Mucosa of gallbladder (tissue), 1 donor: ENCODE measurements at regions not wholly inside any gene's neighbourhood (a gene's known extent, or its start where the extent isn't known, plus 50 kb on each side); places are given as distances from the start of the nearest gene placed in this dataset.

Source experiments
- DNase-seq: peaks from one replicate; pipeline ENCODE4 v3.0.0-alpha.2; 2020; ENCODE audit warnings: low spot score
- donor health status: DM: no; HTN: no; CAD: no.

DNA sequence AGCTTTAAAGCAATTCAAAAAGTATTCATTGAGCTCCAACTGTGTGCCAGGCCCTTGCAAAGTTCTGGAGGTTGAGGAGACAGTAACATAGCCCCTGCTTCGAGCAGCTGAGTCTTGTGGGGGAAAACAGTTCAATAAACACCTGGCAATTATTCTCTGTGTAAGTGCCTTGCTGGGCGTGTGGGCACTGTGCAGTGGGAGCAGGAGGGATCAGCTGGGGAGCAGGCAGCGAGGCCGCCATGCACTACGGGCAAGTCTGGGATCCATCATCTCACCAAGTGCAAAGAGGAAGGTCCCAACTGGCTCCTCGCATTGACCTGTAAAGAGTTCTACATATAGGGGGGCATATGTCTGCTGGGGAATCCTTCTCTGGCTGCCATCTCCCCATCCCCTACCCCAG lies 342.2 kb upstream of the HS6ST1 start:
- peak; percentile 4 for DNase-seq

DNA sequence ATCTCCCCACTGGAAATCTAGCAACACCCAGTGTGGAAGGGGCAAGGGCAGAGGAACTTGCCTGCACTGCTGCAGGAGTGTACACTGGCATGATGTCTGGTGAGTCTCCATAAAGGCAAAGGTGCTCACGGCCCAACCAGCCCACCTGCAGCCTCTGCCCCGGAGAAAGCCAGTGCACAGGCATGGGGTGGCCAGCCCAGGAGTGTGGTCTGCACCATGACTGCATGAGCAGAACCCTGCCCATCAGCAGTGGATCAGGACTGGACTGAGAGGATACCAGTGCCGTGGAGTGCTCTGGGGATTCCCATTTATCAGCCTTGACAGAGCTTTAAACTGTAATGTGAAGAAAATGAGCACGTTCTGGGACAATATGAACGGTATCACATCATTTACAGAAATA lies 342.6 kb upstream of the HS6ST1 start:
- DNase-seq, result no peak

DNA sequence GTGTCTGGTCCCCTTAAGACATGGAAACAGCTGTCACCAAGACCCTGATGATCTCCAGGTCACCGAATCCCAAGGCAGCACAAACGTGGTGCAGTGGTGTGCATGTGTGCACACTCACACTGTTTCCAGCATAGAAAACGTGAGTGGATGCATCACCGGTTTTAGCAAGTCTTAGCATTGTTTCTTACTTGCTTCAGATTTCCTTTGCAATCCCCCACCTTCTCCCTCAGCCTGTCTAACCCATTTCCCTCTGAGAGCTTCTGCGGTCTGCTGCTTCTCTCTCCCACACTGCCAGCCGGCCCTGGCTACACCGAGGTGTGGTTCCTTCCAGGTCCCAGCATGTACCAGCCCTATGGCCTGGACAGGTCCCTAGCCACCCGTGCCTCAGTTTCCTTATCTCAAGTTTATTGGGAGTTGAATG lies 343.4 kb upstream of the HS6ST1 start:
- peak; percentile 6 for DNase-seq

DNA sequence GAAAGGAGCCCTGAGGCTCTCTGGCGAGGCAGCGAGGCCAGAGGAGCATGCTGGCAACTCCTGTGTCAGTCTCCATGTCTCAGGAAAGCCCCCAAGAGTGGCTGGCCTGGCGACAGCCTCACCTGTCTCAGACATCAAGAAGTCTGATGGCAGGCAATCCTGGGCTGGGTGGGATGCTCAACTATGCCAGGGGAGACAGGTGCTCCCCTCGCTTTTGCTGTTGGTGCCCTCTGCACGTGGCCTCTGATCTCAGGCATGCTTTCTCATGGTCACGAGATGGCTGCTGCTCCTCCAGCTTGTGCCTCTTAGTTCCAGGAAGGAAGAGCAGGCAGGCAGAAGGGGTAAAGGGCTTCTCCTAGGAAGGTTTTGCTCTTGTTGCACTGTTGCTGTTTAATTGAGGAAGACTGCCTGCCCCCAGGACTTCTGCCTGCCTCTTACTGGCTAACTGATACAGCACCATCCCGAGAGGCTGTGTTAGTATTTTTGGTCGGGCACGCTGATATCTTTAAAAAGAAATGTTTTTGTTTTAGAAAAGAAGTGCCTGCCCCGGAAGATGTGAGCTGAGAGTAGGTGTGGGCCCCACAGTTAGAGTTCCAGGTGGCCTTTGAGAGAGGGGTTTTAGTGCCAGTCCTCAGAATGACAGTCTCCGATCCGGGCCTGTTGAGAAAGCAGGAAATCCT lies 344.8 kb upstream of the HS6ST1 start:
- peak; percentile 5 for DNase-seq

DNA sequence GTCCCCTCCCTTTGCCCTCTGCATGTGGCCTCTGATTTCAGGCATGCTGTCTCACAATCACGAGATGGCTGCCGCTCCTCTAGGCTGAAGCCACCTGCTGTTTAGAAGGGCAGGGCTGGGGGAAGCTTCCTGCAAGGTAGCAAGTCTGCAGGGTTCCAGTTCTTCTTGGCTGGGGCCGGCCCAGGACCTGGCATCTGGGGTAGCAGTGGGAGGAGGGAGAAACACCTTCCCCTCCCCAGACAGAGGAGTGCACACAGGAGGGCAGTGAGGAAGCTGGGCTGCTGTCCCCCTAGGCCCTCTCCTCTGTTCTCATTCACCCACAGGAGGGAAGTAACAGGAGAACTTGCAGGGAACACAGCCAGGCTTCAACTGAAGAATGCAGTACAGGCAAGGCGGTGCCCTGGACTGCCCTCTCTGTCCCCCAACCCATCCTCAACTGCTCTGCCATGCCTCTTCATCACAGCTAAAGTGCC lies 345.9 kb upstream of the HS6ST1 start:
- no peak for DNase-seq

DNA sequence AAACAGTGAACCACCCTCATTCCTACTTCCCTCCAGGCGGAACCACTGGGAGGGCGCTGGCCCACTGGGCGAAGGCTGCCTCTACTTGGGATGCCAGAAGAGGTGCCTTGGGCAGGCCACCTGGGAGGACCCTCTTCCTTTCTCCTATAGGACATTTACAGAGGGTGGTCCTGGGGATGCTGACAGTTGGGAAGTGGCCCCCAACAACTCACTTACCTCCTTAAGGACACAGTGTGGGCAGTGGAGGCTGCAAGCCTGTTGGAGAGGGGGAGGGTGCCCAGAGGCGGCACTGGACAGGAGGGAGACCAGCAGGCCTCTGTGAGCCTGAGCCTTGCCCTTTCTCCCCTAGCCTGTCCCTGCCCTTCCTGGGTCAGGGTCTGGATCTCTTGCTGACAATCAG lies 346.4 kb upstream of the HS6ST1 start:
- peak; percentile 7 for DNase-seq

DNA sequence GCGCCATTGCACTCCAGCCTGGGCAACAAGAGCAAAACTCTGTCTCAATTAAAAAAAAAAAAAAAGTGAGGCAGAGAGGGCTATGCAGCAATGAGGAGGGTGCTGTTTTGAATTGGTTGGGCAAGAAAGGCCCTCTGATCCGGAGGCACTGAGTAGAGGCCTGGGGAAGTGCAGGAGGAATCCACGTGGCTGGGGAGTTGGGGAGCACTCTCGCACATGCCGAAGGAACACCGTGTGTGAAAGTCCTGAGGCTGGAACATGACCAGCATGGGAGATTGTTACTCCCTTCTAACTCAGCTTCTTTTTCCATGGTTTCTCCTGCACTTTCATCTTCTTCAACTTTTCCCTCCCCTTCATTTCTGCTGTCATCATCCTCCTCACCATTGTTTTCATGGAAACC lies 347.9 kb upstream of the HS6ST1 start:
- no peak for DNase-seq

DNA sequence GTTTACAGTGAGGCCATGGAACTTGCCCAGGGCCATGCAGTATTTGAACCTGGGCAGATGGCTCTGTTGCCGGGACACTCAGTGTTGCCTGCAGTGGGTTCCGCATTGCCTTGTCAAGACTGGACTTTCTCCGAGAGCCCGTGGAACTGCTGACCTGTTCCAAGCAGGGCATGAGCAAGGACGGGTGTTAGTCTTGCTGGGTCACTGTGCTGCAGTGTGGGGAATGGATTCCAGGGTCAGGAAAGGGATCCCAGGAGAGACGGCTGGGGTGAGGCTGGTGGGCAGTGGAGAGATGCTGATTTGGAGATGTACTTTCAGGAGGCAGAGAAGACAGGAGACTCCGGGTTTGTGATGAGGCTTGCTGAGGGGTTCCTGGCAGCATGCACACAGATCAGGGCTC lies 348.7 kb upstream of the HS6ST1 start:
- peak; percentile 6 for DNase-seq

DNA sequence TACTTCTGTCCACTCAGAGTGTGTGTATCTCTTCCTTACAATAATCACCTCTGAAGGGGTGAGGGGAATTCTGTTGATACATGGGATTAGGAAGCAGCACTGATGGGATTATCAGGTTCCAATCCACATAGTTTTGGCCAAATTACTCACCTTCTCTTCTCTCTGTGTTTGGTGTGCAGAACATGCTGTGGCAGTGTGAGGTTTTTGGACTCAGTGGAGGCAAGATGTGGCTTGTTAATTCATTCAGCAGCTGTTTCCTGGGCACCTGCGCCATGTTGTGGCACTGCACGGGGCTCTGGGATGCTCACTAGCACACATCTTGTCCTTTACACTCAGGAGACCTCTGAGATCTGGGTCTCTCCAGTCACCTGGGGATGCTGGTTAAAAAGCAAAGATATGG lies 350.3 kb upstream of the HS6ST1 start:
- DNase-seq, result no peak

DNA sequence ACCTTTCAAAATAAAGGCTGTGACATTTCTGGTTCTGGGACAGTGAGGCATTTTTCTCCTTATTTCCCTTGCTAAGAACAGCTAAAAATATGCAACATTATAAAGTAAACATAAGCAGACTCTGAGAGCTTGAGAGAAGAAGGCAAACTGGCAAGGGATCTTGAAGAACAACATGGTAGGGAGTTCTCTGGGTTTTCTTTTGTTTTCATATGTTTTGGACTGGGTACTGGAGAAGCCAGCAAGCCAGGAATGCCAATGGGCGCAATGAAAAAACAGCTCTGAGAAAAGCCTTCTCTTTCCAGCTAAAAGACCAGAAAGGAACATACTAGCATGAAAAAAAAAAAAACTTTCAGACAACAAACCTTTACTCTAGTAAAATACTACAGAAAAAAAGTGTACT lies 351.4 kb upstream of the HS6ST1 start:
- DNase-seq, result no peak

DNA sequence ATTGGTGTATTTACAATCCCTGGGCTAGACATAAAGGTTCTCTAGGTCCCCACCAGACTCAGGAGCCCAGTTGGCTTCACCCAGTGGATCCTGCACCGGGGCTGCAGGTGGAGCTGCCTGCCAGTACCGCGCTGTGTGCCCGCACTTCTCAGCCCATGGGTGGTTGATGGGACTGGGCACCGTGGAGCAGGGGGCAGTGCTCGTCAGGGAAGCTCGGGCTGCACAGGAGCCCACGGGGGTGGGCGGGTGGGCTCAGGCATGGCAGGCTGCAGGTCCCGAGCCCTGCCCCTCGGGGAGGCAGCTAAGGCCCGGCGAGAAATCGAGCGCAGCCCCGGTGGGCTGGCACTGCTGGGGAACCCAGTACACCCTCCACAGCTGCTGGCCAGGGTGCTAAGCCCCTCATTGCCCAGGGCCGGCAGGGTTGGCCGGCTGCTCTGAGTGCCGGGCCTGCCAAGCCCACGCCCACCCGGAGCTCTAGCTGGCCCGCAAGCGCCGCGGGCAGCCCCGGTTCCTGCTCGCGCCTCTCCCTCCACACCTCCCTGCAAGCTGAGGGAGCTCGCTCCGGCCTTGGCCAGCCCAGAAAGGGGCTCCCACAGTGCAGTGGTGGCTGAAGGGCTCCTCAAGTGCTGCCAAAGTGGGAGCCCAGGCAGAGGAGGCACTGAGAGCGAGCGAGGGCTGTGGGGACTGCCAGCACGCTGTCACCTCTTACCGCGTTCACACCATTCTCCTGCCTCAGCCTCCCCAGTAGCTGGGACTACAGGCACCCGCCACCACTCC lies 353.5 kb upstream of the HS6ST1 start:
- peak; percentile 8 for DNase-seq

DNA sequence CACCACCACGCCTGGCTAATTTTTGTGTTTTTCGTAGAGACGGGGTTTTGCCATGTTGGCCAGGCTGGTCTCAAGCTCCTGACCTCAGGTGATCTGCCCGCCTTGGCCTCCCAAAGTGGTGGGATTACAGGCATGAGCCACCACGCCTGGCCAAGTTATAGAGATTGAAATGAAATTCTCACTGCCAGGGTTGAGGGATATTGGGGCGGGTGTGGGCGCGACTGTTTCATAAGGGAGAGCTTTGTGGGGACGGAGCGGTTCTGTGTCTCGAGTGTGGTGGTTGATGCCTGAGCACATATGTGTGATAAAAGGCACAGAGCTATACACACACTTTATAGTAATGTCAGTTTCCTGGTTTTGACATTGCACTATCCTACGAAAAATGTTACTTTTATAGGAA lies 361.0 kb upstream of the HS6ST1 start:
- DNase-seq, result peak; percentile 5

DNA sequence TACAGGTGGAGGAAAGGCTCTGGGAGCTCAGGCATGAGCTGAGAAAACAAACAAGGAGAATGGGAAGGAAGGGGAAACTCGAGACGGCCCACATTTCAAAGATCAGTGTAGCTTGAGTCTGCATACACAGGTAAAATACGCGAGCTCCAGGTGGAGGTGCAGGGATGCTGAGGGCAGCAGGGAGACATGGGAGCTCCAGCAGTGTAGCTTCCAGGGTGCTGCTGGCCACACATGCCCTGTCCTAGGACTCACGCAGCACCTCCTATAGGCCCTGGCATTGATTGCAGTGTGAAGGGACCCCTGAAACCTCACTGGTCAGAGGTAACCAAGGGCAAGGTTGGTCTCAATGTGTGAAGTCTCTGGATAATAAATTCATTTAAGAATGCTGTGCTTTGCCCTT lies 362.8 kb upstream of the HS6ST1 start:
- DNase-seq, result no peak

DNA sequence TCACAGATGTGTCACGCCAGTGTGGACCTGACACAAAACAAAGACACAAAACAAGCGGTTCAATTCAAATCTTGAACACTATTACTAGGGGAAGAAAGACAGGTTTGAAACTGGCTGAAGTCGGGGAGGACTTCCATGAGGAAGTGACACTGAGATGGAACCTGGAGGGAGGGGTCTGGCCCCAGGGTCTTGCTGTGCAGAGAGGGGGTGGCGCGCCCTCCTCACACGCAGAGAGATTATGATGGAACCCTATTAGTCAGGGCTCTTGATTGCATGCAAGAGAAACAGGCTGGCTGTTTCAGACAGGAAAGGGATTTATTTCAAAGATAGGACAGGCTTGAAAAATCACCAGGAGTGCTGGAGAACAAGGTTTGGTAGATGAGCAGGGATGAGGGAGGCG lies 363.6 kb upstream of the HS6ST1 start:
- no peak for DNase-seq

DNA sequence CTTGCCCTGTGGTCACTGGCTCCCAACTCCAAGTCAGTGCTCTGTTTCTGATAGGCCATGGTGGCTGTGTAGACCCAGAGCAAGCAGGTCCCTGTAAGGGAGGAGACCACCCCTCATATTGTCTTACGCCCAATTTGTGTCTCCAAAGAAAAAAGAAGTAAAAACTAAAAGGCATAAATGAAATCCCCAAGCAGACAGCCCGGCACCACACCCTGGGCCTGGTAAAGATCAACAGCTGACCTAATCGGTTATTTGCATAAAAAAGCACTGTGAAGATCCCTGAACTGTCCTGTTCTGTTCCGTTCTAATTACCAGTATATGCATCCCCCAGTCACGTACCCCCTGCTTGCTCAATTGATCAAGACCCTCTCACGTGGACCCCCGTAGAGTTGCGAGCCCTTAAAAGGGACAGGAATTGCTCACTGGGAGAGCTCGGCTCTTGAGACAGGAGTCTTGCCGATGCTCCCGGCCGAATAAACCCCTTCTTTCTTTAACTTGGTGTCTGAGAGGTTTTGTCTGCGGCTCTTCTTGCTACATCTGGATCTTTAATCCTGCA lies 364.1 kb upstream of the HS6ST1 start:
- no peak for DNase-seq

DNA sequence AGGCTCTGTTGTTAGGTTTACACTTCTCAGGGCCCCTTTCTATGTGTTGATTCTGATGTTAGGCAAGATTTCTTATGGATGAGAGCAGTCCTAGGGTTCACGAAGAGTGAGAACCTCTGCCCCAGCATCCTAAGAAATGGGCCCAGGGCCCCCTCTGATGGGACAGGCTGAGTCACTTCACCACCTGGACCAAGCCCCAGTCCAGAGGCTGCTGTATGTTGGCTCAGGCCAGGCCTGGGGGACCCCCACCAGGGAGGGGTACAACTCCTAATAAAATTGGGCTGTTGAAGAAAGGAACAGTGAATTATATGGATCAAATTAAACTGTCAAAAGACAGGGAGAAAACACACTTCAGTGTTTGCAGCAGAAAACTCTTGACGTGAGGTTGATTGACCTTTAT lies 365.9 kb upstream of the HS6ST1 start:
- DNase-seq, result no peak

DNA sequence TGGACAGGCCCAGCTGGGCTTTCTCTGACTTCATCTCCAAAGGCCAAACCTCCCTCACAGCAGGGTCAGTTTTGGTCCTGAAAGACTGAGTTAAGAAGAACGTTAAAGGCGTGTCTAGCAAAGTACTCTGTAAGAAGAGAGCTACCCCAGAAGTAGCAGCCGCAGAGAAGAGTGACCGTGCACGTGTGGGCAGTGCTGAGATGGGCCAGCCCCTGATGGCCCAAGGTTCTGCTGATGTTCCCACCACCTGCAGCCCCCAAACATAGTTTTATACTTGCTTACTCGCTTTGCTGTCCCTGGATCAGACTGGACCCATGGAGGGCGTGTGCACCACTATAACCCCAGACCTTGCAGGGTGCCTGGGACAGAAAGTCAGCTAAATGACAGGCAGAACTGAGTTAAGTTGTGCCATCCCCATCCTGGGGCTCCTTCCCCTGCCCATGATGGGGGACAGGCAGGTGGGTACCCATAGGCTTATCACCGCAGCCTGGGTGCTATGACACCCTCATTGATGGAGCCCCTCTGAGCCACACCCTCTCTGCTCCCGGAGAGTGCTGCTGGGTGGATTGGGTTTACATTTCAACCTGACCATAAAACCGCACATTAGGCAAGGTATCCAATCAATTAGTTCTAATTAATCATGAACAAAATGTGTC lies 367.3 kb upstream of the HS6ST1 start:
- DNase-seq, result no peak

DNA sequence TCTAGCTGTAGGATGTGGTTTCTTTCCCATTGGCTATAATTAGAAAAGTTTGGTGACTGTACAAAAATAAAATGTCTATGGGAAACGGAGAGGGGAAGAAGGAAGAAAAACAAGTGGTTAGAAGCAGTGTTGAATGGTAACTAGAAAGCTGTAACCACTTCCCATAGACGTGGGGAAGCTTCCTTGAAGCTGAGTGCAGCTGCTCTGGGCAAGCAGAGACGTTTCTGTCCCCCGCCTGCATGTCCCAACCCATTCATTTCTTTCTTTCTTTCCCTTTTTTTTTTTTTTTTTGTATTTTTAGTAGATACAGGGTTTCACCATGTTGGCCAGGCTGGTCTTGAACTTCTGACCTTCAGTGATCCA lies 367.8 kb upstream of the HS6ST1 start:
- no peak for DNase-seq

DNA sequence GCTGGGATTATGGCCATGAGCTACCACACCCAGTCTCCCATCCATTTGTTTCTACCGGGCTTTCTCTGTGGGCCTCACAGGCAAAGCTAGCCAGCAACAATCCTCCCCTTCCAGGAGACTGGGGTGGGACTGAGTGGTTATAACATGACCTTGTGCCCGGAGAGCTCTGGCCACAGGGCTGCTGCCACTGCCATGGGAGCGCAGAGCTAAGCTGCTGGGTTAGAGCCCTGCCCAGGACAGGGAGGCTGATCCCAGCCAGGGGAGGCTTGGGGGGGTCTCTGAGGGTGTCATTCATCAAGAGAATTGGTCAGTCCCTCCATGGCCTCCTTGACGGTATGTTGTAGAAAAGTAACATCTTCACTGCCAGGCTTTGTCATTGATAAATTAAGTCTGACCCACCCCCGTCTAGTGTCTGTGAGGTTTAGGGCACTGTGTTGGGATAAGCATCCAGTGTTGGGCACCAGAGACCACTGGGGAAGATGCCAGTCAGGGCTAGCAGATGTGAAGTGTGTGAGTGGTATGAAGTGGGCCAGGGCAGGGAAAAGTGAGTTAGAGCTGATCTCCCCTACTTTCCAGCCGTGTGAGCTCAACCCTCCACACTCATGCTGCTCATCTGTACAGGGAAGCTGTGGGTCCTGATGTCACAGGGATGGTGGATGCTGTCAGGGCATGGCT lies 368.4 kb upstream of the HS6ST1 start:
- no peak for DNase-seq

DNA sequence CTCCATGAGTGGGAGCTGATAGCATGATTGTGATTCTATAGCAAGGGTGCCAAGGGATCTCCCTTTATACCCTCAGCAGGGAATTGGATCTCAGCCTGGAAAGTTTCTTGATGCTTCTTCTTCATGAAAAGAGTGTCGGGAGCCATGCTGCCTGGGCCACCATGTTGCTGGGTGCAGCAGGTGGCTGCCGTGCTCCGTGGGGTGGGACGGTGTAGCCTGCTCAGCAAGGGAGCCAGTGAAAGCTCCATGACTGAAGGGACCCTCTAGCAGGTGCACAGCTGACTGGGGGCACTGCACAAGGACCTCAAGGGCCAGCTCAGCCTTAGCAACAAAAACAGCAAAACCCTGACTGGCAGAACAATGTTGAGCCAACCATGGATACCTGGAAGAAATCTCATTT lies 368.9 kb upstream of the HS6ST1 start:
- no peak for DNase-seq

DNA sequence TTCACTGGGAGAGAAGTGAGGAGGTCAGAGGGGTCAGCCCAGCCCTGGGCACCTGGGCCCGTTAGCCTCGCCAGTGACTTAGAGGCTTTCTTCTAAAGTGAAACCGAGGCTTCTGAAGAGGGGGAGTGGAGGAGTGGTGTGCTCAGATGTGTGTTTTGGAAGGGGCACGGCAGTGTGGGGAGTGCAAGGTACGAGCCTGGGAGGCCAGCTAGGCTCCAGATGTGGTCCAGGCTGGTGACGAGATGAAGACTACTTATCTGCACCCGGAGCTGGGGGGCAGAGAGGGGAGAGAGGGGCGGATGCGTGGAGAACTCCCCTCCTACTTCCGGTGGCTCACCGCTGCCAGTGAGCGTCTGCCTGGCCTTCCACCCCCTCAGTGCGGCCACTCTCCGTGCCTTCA lies 371.3 kb upstream of the HS6ST1 start:
- DNase-seq, result no peak

DNA sequence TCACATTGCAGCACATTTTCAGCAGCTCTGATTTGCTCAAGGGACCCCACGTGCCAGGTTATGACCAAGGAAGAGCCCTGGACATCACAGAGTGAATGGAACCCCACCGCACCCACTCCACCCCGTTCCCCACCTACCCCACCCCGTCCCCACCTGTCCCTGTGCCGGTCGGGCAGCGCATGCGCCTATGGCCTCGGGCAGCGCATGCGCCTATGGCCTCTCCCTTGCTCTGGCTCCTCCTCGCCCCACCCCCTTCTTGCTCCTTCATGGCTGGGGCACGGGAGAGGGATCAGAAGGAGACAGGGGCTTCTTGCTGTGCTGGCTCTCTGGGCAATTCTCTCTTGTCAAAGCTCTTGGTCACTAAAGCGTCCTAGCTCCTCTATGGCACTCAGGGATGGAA lies 371.8 kb upstream of the HS6ST1 start:
- no peak for DNase-seq
